NCI-H2081 treated with DMSO at 0.1 percent for 48 hours (cell line): ENCODE measurements at regions not wholly inside any gene's neighbourhood (a gene's known extent, or its start where the extent isn't known, plus 50 kb on each side); places are given as distances from the start of the nearest gene placed in this dataset.

Source experiments
- DNase-seq: peaks from one replicate; lab custom pipeline; 2025; lab: John Stamatoyannopoulos, UW

- no peak for DNase-seq
Observed at GRCh38 chr6:165229216-165229615, 80.2 kb downstream of the C6orf118 start.

DNA sequence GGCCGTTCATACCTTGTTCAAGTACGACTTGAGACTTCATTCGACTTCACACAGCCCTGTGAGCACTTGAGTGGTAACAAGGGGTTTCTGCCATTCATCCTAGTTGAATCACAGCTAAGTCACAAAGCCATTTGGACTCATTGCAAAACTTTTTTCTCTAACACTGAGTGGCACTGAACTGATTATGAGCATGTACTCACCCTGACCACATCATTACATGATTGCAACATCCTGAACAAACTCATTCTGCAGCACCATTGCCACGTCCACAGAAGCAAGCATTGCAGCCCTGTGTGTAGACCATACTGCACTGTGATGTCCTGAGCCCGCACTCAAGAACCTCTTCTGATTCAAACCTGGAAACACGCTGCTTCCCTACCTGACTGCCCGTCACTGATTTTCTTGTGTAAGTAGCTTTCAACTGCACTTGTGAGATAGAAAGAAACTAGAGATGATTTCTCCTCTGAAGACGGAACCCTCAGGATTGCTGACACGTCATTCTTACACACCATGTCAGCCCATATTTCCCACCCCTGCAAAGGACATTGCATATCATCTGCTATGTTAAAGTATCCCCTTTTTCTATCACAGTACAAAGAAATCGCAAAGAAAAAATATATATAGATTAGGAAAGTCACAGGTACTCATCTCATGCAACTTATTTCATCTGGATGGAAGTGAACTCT is 81.6 kb downstream of the C6orf118 start:
- DNase-seq = no peak

GRCh38 chr6:165223736-165224135 is 85.7 kb downstream of the C6orf118 start:
- DNase-seq = no peak

GRCh38 chr6:165223101-165223500 is 86.3 kb downstream of the C6orf118 start:
- DNase-seq = no peak

DNA sequence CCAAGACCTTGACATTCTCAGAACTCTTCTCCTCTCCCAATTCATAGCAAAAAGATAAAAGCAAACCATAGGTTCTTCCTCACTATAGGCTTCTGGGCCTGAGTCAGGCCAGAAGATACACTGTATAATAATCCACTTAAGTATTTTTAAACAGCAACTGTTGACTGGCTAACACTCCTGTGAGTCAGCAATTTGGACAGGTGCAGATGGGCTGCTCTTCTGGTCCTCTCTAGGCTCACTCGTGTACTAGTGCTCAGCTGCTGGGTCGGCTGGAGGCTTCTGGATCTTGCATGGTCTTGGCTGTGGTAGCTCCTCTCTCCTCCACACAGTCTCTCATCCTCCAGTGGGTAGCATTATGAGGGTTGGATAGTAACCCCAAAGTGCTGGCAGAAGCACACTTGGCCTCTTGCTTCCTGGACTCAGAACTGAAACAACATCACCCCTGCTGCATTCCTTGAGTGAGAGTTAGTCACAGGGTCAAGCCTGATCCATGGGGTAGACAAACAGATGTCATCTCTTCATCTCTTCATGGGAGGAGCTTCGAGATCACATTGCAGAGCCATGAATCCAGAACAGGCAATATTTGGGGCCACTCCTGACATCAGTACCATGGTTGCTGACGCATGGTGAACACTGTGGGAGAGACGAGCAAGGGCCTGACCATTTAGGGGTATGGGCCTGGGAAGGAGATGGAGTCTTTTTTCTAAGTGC is 86.9 kb downstream of the C6orf118 start:
- DNase-seq = no peak

DNA sequence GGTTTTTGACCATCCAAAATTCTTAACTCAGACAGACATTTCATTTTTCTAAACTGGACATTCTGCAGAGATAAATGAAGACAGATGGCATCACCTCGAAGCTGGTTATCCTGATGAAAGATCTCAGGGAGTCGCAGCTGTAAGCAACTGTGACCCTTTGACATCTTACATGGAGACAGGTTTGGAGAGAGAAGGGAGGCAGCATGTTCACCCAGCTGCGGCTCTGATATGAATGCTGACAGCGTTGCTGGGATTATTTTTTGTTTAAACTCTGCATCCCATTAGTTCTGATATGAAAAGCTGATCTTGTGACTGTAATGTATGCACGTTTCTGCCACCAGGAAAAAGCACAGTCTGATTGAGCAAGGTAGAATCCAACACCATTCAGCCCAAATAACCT is 89.4 kb downstream of the C6orf118 start:
- no peak for DNase-seq

DNA sequence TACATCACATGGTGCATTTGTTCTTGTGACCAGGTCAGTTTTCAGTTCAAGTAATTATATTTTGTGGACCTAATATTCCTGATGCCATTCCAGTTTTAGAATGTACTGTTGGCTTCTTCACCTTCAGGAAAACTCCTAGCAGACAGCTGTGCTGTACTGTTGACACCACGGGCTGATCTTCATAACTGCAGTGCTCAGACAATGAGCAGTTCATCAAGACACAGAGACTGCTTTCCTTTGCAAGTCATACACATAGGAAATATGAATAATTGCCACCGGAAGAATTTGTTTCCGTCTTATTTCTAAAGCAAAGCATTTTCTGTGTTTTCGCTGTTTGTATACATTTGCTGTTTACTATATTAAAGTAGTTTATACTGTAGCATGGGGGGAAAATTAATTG is 89.8 kb downstream of the C6orf118 start:
- DNase-seq = no peak

- DNase-seq = no peak
Observed at GRCh38 chr6:165218829-165219228, 90.6 kb downstream of the C6orf118 start.

- no peak for DNase-seq
Observed at GRCh38 chr6:165206798-165207197, 102.6 kb downstream of the C6orf118 start.

DNA sequence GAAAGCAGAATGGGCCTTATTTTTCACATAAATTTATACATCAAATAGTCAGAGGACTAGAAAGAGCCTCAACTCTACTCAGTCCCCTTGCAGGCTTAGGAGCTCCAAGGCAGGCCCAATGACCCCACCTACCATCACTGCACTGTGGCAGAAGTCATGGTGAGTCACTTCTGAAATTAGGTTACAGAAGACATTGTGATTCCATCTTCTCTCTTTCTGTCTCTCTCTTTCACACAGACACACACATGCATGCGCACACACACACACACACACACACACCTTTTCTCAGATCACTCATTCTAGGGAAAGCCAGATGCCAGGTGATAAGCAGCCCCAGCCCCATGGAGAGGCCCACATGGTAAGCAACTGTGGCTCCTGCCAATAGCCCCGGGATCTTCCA is 103.8 kb downstream of the C6orf118 start:
- no peak for DNase-seq

DNA sequence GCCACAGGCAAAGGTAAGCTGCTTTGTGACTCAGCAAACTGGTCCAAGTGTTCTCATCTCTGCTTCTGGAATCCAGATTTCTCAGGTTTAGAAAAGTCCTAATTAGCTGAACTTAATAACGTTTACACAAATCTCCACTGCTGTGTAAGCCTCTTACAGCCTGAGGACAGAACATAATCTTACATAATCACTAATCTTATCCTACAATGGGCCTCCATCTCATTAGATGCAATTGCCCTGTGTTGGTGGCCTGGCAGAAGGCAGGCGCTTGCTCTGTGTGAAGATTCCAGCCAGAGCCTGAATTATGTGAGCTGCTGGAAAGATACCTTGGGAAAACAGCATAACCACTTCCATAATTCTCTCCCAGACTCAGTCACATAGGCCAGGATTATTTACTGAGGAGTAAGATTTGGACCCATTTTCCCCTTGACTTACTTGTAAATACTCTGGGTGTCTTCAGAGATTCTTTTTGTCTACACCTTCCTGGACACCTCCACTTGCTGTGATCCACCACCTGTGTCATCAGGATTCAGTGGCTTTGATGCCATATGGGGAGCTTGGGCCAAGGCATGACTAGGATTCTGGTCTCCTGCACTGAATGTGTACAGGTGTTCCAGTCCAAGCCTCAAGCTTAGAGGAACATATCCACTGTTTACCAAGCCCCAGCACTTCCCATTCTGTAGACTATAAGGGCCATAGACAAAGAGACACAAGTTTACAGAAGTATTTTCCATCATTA is 104.4 kb downstream of the C6orf118 start:
- no peak for DNase-seq

- no peak for DNase-seq
Observed at GRCh38 chr6:165200178-165200577, 109.2 kb downstream of the C6orf118 start.

DNA sequence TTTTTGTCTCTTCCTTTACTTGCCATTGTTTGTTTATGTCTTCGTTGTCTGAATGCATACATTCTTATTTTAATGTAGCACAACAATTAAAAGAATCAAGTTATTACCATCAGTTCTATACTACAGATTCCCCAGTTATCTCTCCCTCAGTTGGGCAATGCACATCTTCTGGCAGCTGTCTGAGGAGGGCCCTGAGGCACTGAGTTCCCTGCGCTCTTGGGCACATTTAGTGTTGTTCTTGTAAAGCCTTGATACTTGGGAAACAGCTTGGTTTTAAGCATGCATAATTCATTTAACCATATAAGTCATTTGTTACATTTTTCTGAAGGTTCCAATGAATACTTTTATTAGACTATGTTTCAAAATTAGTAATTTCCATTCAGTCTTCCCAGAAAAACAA is 117.9 kb downstream of the C6orf118 start:
- DNase-seq = no peak

DNA sequence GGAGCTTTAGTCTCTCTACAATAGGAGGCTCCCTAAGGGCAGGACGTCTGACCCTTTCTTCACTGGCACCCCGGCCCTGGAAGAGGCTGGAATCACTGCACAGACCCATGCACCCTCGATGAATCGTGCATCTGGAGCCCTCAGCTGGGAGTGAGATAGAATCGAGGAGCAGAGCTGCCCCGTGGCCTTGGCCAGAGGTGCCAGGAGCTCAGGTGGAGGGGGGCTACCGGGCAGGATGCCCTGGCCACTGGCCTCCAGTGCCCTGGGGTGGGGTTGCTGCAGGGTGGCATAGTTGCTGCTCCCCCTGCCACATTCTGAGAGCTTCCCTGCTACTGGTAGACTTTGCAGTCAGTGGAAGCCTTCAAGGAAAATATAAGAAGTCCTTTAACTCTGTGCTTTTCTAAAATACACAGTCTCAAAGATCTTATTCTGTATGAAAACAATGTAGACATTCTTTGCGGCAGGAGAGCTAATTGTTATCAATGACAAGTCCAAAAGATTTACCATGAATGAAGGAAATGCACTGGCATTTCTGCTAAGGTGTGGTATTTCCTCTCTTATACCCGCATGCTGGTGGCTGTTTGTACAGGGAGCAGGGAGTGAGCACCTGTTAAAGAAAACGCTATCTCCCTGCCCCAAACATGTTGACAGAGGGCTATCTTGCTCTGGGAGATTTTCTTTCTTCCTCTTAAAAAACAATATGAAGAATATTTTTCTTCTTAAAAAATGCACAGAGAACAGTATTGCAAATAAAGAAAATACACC is 122.8 kb downstream of the C6orf118 start:
- no peak for DNase-seq

- no peak for DNase-seq
Observed at GRCh38 chr6:165186041-165186440, 123.4 kb downstream of the C6orf118 start.

DNA sequence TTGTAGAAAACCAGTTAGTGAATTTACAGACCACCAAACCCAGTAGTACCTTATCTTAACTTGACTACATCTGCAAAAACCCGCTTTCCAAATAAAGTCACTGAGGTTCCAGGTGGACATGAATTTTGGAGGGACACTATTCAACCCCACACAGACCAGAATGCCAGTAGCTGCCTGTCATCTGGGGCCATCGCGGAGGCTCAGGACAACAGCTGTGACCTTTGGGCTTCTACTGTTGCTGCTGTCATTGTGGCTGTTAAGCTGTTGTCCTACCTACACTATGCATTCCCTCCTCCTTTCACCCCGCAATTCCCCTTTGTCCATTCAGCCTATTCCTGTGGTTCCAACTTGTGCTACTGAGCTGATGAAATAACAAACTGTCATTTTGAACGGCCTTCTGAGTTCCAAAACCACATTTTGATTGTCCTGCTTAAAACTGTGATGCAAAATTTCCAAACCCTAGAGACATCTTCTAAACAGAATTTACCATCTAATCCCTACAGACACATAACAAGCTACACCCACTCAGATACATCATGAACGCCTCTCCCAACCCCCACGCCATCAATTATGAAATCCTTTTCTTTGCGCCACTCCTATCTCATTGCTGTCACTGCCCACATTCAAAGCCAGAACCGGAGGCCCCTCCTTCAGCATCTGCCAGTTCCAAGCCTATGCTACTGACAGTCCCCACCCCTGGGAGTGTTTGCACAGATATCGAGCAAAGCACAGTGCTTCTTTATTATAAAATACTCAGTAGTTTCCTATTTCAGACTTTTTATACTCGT is 125.0 kb downstream of the C6orf118 start:
- no peak for DNase-seq

GRCh38 chr6:165183496-165184140 is 125.8 kb downstream of the C6orf118 start:
- no peak for DNase-seq

GRCh38 chr6:165183071-165183470 is 126.3 kb downstream of the C6orf118 start:
- no peak for DNase-seq

GRCh38 chr6:165181951-165182414 is 127.4 kb downstream of the C6orf118 start:
- DNase-seq = no peak

DNA sequence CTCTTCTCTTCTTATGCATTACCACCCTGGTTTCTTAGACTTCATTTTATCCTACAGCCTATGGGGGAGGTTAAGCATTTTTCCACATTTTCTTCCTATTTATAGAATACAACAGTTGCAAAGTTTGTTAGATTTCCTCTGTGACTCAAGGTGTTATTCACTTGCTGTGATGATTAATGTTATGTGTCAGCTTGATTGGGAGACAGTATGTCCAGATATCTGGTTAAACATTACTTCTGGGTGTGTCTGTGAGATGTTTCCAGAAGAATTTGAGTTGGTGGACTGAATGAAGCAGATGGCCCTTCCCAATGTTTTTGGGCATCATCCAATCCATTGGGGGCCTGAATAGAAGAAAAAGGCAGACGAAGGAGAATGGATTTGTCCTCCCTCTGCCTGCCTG is 131.3 kb downstream of the C6orf118 start:
- DNase-seq = no peak

DNA sequence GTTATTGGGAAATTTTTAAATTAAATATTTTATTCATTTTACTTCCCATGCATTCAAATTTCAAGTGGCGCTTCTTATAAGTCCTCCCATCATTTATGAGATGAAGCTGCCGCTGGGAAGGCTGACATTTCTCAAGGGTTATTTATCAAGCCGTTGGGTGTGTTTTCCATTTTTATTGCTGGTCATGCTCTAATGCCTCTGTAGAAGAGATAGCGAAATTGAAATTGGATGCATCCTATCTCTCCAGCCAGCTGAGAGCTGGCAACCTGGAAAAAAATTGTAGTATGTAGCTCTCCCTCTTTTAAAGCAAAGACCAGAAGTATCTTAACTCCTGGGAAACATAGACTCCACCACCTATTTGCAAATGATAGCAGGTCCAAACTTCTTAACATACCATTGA is 135.9 kb downstream of the C6orf118 start:
- no peak for DNase-seq
